Activated CD4-positive, alpha-beta T cell treated with anti-CD3 and anti-CD28 coated beads, Interleukin-2, Interleukin-4, amounts not matched to agents 100 ng/mL and 50 ng/mL, durations not matched to agents 16 hours and 8 hours (primary cell): ENCODE measurements at regions not wholly inside any gene's neighbourhood (a gene's known extent, or its start where the extent isn't known, plus 50 kb on each side); places are given as distances from the start of the nearest gene placed in this dataset.
"Not testable (repeated sequence)": the region's sequence is repeated elsewhere in the genome, so short reads cannot be mapped to it uniquely, and the experiment has no call there.

Source experiments
- DNase-seq: peaks from one replicate; pipeline ENCODE4 v3.0.0-alpha.2; 2020; ENCODE audit warnings: low spot score

GRCh38 chr5:104576677-104577076 is 1014.1 kb upstream of the NUDT12 start:
- no peak for DNase-seq

GRCh38 chr5:104573949-104574709 is 1011.5 kb upstream of the NUDT12 start:
- DNase-seq = no peak

DNA sequence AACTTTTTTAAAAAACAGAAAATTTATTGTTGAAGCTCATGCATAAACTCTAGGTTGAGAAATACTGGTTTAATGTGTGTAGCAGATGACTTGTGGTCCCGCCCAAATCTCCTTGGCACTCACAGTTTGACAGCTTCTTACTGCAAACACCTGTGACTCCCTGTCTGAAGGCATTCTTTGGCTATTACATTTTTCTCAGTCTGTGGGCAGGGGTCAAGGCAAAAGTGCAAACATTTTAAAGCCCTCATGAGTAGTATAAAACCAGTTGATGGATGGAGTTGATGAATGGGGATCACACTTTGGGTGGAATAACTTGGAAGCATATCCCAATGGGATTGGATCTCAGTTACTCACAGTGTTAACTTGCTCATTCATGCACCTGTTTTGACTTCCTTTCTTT is 1007.0 kb upstream of the NUDT12 start:
- DNase-seq = no peak

DNA sequence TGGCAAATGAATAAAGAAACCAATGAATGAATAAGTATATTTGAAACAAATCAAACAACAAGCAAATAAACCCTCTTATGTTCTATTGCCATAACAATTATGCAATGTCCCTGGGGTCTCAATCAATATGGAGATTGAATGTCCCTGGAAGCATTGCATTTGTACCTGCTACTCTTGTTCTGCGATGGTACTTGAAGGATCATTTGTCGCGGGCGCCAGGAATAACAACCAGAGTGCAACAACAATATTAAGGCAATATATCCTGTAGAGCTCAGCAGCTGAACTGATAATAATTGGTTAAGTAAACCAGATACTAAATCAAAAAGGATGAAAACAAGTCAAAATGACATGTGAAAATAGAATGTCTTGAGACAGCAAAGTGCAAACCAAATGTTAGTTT is 1001.9 kb upstream of the NUDT12 start:
- DNase-seq = no peak

GRCh38 chr5:104556957-104557356 is 994.4 kb upstream of the NUDT12 start:
- DNase-seq = no peak

- DNase-seq = no peak
These were observed 989.0 kb upstream of the NUDT12 start for GRCh38 chr5:104551628-104552027.

DNA sequence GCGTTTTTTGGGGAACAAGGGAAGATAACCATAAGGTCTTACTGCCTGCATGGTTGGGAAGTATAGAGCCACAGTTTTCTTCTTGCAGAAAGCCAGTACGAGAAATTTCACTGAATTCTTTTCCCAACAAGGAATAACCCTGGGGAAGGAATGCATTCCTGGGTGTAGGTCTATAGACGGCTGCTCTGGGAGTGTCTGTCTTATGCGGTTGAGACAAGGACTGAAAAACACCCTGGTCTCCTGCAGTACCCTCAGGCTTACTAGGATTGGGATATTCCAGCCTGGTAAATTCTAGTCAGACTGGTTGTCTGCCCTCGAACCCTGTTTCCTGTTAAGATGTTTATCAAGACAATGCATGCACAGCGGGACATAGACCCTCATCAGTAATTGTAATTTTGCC is 984.3 kb upstream of the NUDT12 start:
- DNase-seq = not testable (repeated sequence)

- no peak for DNase-seq
These were observed 978.7 kb upstream of the NUDT12 start for GRCh38 chr5:104541141-104541785.

- DNase-seq = no peak
These were observed 977.9 kb upstream of the NUDT12 start for GRCh38 chr5:104540448-104540847.

DNA sequence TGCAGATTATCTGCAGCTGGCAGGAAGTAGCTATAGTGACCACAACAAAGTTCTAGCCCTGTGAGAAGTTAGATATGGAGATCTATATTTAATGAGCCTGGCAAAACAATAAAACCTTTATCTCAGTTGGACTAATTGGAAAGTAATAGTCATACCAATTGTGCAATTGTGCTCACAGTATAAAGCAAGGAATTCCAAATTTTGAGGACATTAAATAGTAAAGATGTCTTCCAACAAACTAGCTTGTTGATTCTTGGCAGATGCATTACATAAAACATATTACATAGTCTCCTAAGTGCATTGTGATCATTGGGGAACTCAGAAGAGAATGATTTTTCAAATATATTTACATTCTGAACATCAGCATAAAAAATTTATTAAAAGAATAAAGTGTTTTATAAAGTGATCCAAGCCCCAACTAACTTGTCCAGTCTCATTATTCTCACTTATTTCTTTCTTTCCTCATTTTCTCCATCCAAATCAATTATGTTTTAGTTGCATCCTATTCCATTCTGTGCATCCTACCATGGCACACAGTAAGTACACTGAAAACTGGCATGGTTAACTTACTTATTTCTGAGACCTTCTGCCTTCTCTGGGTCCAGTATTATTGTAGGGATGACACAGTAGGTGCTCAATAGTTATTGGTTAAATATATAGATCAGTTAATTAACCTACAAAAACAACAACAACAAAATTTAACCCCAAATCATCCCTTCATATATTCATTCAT is 977.2 kb upstream of the NUDT12 start:
- DNase-seq = no peak

GRCh38 chr5:104538734-104539133 is 976.1 kb upstream of the NUDT12 start:
- DNase-seq = no peak

- no peak for DNase-seq
These were observed 970.9 kb upstream of the NUDT12 start for GRCh38 chr5:104533498-104533897.

DNA sequence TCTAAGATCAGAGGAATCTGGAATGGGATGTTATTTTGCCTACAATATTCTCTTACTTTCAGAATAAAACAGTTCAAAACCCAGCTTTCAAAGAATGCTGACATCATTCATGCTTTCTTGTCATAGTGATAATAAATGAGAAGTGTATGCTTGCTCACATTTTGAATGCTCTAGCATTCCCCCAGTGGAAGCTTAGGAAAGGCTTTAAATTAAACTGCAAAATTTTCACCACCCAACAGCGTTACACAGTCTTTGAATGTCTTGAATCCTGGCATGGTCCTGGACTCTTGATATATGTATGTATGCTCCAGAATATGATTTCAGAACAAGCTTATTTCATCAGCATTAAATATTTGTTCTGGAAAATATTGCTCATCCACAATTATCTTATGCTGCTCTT is 964.3 kb upstream of the NUDT12 start:
- no peak for DNase-seq

DNA sequence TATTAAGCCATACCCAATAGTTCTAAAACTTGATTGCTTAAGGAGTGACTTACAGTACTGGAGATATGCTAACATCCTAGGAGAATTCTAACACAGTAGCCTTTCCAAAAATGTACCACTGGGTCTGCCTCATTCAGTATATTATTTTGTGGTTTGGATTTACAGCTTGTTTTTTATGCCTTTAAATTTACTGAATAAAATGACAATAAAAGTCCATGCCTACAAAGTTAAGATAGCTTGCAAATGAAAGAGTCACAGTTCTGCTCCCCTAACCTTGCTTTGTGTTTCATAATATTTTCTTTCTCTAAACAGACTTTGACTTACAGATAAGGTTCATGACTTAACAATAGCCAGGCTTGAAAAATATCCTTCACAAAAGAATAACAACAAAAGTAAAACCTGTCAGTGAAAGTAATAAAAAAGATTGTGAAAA is 951.1 kb upstream of the NUDT12 start:
- no peak for DNase-seq

GRCh38 chr5:104513121-104513602 is 950.6 kb upstream of the NUDT12 start:
- DNase-seq = no peak

GRCh38 chr5:104512063-104512825 is 949.7 kb upstream of the NUDT12 start:
- DNase-seq = no peak

- no peak for DNase-seq
These were observed 935.7 kb upstream of the NUDT12 start for GRCh38 chr5:104498281-104498680.

DNA sequence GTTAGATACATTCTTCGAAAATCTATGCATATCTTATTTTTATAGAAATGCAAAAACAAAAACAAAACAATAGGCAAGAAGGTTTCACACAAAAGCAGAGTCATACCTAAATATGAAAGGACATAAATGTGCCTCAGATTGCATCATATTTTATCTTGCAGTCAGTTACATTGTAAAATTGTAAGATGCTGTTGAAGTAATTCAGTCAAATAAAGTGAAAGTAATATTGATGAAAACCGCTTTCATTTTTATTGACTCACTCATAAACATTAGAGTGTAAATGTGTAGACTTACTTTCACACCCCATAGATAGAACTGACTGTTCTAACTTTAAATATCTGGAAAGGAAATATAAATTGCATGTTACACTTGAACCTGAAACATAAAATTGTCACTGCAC is 931.5 kb upstream of the NUDT12 start:
- DNase-seq = no peak

- DNase-seq = no peak
These were observed 910.2 kb upstream of the NUDT12 start for GRCh38 chr5:104472811-104473210.

DNA sequence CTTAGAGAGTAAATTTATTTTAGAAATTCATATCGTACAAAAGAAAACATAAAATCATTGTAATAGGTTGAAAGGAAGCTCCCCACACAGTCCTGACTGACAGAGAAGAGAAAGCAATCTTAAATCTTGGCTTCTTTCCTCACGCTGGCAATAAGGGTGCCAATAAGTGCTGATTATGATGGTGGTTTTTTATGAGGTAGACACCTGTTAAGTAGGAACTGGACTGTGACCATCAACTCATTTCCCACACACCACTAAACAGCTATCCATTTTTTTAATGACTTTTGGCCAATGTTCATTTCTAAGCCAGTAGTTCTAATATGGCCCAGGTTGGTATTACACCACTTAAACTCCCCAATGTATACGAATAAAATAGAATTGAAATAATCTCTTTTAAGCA is 893.5 kb upstream of the NUDT12 start:
- DNase-seq = no peak

- no peak for DNase-seq
These were observed 890.0 kb upstream of the NUDT12 start for GRCh38 chr5:104452550-104452949.

- DNase-seq = not testable (repeated sequence)
These were observed 889.3 kb upstream of the NUDT12 start for GRCh38 chr5:104451911-104452310.
